ENCODE measurements at regions not wholly inside any gene's neighbourhood (a gene's known extent, or its start where the extent isn't known, plus 50 kb on each side); places are given as distances from the start of the nearest gene placed in this dataset.

DNA sequence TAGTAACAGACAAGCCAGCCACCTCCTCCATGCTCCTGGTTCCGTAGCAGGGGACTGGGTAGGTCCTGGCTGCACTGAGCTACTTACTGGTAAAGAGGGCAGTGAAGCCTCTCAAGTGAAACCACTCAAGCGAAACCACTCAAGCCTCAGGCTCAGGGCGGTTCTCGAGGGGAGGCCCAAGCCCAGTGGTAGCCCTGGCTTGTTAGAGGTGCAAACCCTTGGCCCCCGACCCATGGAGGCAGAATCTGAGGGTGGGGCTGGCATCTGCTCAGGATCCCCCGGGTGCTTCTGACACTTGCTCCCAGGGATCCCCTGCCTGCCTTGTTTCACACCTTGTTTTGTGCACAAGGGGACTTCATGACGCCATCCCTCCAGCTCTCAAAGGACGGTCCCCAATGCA, 76.5 kb upstream of the OLFM1 start:
- TF ChIP-seq, protein P1, sequence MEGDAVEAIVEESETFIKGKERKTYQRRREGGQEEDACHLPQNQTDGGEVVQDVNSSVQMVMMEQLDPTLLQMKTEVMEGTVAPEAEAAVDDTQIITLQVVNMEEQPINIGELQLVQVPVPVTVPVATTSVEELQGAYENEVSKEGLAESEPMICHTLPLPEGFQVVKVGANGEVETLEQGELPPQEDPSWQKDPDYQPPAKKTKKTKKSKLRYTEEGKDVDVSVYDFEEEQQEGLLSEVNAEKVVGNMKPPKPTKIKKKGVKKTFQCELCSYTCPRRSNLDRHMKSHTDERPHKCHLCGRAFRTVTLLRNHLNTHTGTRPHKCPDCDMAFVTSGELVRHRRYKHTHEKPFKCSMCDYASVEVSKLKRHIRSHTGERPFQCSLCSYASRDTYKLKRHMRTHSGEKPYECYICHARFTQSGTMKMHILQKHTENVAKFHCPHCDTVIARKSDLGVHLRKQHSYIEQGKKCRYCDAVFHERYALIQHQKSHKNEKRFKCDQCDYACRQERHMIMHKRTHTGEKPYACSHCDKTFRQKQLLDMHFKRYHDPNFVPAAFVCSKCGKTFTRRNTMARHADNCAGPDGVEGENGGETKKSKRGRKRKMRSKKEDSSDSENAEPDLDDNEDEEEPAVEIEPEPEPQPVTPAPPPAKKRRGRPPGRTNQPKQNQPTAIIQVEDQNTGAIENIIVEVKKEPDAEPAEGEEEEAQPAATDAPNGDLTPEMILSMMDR (IDR thresholded peaks at IDR 0.05) = no peak
- TF ChIP-seq POLR2A (IDR thresholded peaks at IDR 0.05) (no peak), POLR2AphosphoS5 (IDR thresholded peaks at IDR 0.05) (no peak)
